K562 (cell line): ENCODE measurements at regions not wholly inside any gene's neighbourhood (a gene's known extent, or its start where the extent isn't known, plus 50 kb on each side); places are given as distances from the start of the nearest gene placed in this dataset.

Source experiments
- ATAC-seq: fragments of 200-7000 bp; cut with Tn5 transposase; 3 replicates; pipeline ENCODE4 v1.9.1; 2020; ENCODE audit warnings: moderate library complexity
- BruUV-seq: library from RNA; stranded (reverse); fragments of 400-500 nt; replicated peaks from 2 replicates; lab custom pipeline; 2021; lab: Mats Ljungman, UMichigan
- CTCF ChIA-PET: fragments of 300-600 bp; formaldehyde crosslinking; extraction: SDS; loops from one replicate; lab custom pipeline; 2021; ENCODE audit warnings: low intra/inter-chr PET ratio; lab: Yijun Ruan, JAX
- POLR2A ChIA-PET: fragments of 300-600, 350-650 bp; sonication (Branson Sonifier 250); formaldehyde crosslinking; extraction: SDS; loops from one replicate; lab custom pipeline; 2021; ENCODE audit warnings: antibody characterized with exemption, inconsistent platforms; lab: Yijun Ruan, JAX
- DNase-seq, 4 experiments: peaks; one replicate each; pipeline versions ENCODE4 v3.0.0 to v3.0.0-alpha.2; 2011 to 2018; ENCODE audit warnings: low spot score in 3 of 4, mixed read lengths in 3 of 4; ENCODE audit errors: extremely low read depth in 1 of 4
- FAIRE-seq: peaks from 2 replicates; lab custom pipeline; 2011; peaks lifted over from hg19 to GRCh38; lab: Jason Lieb, UNC
- H2AFZ ChIP-seq: 2 replicates; pipeline ENCODE4 v1.6.0; 2011; ENCODE audit warnings: low read depth, low read length, control low read depth, inconsistent platforms
- H3K27ac ChIP-seq: fragments of 200-600 bp; 3 replicates; pipeline ENCODE4 v1.8.0; 2011; ENCODE audit warnings: low read depth, mild to moderate bottlenecking, control low read depth, inconsistent platforms, low read length, moderate library complexity, mixed read lengths; ENCODE audit errors: extremely low read depth
- H3K27me3 ChIP-seq, 2 experiments: fragments of 300-600 bp in 1 of 2; 2 replicates in 1 of 2; 3 replicates in 1 of 2; pipeline versions ENCODE4 v1.6.0 to v1.8.0; 2011; ENCODE audit warnings: inconsistent platforms in 2 of 2, low read length in 2 of 2, mild to moderate bottlenecking in 1 of 2, mixed read lengths in 1 of 2, moderate library complexity in 1 of 2; ENCODE audit not compliant: control insufficient read depth in 2 of 2, insufficient read depth in 2 of 2
- H3K36me3 ChIP-seq: fragments of 300-600 bp; 3 replicates; pipeline ENCODE4 v1.8.0; 2011; ENCODE audit warnings: mild to moderate bottlenecking, low read length, inconsistent platforms; ENCODE audit not compliant: control insufficient read depth, insufficient read depth
- H3K4me1 ChIP-seq, 2 experiments: fragments of 200-600 bp in 1 of 2; replicated peaks in 1 of 2; 2 replicates in 1 of 2; 3 replicates in 1 of 2; pipeline versions ENCODE4 v1.5.1 to v1.8.0; 2011; ENCODE audit warnings: inconsistent platforms in 2 of 2, low read length in 2 of 2, mild to moderate bottlenecking in 1 of 2, mixed read lengths in 1 of 2, moderate library complexity in 1 of 2; ENCODE audit not compliant: control insufficient read depth in 2 of 2, insufficient read depth in 2 of 2
- H3K4me2 ChIP-seq: 2 replicates; pipeline ENCODE4 v1.6.1; 2011; ENCODE audit warnings: low read length, control low read depth, inconsistent platforms, mixed read lengths; ENCODE audit not compliant: insufficient read depth
- H3K4me3 ChIP-seq: fragments of 200-600 bp; sonication (generic), shearing (Covaris generic); 2 replicates; pipeline ENCODE4 v1.5.1; 2016; ENCODE audit warnings: control low read depth, inconsistent platforms
- H3K79me2 ChIP-seq: fragments of 200-600 bp; 3 replicates; pipeline ENCODE4 v1.8.0; 2011; ENCODE audit warnings: low read length, inconsistent platforms; ENCODE audit not compliant: control insufficient read depth, insufficient read depth
- H3K9ac ChIP-seq, 2 experiments: 2 replicates each; pipeline versions ENCODE4 v1.6.0 to v1.6.1; 2011; ENCODE audit warnings: low read depth in 2 of 2, low read length in 2 of 2, control low read depth in 1 of 2, inconsistent platforms in 1 of 2, mild to moderate bottlenecking in 1 of 2, mixed read lengths in 1 of 2; ENCODE audit not compliant: insufficient read depth in 1 of 2
- H3K9me1 ChIP-seq: one replicate; pipeline ENCODE4 v1.6.0; 2011; ENCODE audit warnings: inconsistent platforms, mild to moderate bottlenecking, low read length, moderate library complexity; ENCODE audit not compliant: control insufficient read depth, insufficient read depth
- H3K9me3 ChIP-seq: replicated peaks from 2 replicates; pipeline ENCODE4 v1.5.1; 2011; ENCODE audit warnings: low read depth, low read length, inconsistent platforms; ENCODE audit not compliant: control insufficient read depth, insufficient read depth
- H4K20me1 ChIP-seq: replicated peaks from 2 replicates; pipeline ENCODE4 v1.6.1; 2011; ENCODE audit warnings: low read length, inconsistent platforms, mixed read lengths; ENCODE audit not compliant: control insufficient read depth, insufficient read depth
- CTBP1 ChIP-seq: fragments of 450-650 bp; IDR thresholded peaks from 2 replicates; pipeline ENCODE4 v1.6.1; 2016; ENCODE audit warnings: borderline replicate concordance
- KAT8 ChIP-seq: fragments of 450-650 bp; IDR thresholded peaks from 2 replicates; pipeline ENCODE4 v1.6.1; 2016; ENCODE audit warnings: low read depth, mild to moderate bottlenecking
- MTF1 ChIP-seq: fragments of 250-450 bp; sonication (Bioruptor Pico); IDR thresholded peaks from 2 replicates; pipeline ENCODE4 v1.9.0; 2021; ENCODE audit warnings: moderate library complexity, mild to moderate bottlenecking, inconsistent platforms, borderline replicate concordance
- SAP30 ChIP-seq: fragments of 200-600 bp; sonication (generic); IDR thresholded peaks from 2 replicates; pipeline ENCODE4 v1.6.1; 2012; ENCODE audit warnings: borderline replicate concordance, low read depth, mild to moderate bottlenecking, moderate library complexity, low read length, control low read depth, inconsistent platforms; ENCODE audit not compliant: insufficient read depth, poor library complexity, severe bottlenecking
- ZNF444 ChIP-seq: fragments of 250-450 bp; sonication (Bioruptor Pico); IDR thresholded peaks from 2 replicates; pipeline ENCODE4 v1.4.0; 2020; ENCODE audit warnings: mild to moderate bottlenecking, moderate library complexity
- WGBS: fragments of 100-300 bp; shearing (Covaris generic); methylation state at CpG from one replicate; pipeline ENCODE4 v1.1.6; 2016; ENCODE audit warnings: low coverage, mixed read lengths; ENCODE audit not compliant: insufficient coverage; ENCODE audit errors: missing lambda C conversion rate; 5-methylcytosine and 5-hydroxymethylcytosine counted together
- in situ Hi-C: fragments of 300-500 bp; cut with MboI; formaldehyde crosslinking; loops from 4 replicates; pipeline ENCODE4 v1.15.0; 2018; ENCODE audit warnings: inconsistent platforms, mixed read lengths
- intact Hi-C: fragments of 100-400 bp; cut with micrococcal nuclease; formaldehyde crosslinking; loops from 2 replicates; pipeline ENCODE4 v1.14.2; 2022
- TF ChIP-seq, protein P1 (sequence below): sonication (generic); formaldehyde crosslinking; IDR thresholded peaks from 2 replicates; pipeline ENCODE4 v1.8.1; 2023; ENCODE audit warnings: mild to moderate bottlenecking, missing genetic modification reagents

- Histone ChIP-seq H3K27me3 (peaks cover 44 to 56% of the 10 kb centered on the region in 2 experiments), H4K20me1 (peaks cover 3% of the 10 kb centered on the region; the same call in 1 of the 2 replicates), H2AFZ (no peak overlapping the region), H3K9me3 (no peaks in the 10 kb centered on the region), H3K9me1 (no peaks in the 10 kb centered on the region), H3K36me3 (no peaks in the 10 kb centered on the region), H3K4me3 (no peak overlapping the region), H3K27ac (no peak overlapping the region), H3K79me2 (no peaks in the 10 kb centered on the region), H3K9ac (no peak overlapping the region), H3K4me2 (no peak overlapping the region), H3K4me1 (peaks cover 0 to 4% of the 10 kb centered on the region in 2 experiments; a peak in 1 of 5 replicates)
- DNase-seq = no peak
- 2% methylated on average over 10 of the region's 11 CpGs for WGBS
- ChIA-PET CTCF (no interaction called here), POLR2A (no interaction called here)
- BruUV-seq = no TSS peak
- intact Hi-C loops = no loop called here
- in situ Hi-C loops = no loop called here
- peak; percentile 65; the same call in 2 of the 3 replicates for ATAC-seq
- no peak for TF ChIP-seq MTF1 (CRISPR knock-in tag)
- TF ChIP-seq SAP30 = no peak
- TF ChIP-seq, protein P1, sequence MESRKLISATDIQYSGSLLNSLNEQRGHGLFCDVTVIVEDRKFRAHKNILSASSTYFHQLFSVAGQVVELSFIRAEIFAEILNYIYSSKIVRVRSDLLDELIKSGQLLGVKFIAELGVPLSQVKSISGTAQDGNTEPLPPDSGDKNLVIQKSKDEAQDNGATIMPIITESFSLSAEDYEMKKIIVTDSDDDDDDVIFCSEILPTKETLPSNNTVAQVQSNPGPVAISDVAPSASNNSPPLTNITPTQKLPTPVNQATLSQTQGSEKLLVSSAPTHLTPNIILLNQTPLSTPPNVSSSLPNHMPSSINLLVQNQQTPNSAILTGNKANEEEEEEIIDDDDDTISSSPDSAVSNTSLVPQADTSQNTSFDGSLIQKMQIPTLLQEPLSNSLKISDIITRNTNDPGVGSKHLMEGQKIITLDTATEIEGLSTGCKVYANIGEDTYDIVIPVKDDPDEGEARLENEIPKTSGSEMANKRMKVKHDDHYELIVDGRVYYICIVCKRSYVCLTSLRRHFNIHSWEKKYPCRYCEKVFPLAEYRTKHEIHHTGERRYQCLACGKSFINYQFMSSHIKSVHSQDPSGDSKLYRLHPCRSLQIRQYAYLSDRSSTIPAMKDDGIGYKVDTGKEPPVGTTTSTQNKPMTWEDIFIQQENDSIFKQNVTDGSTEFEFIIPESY (CRISPR knock-in tag) = no peak
- TF ChIP-seq ZNF444 (CRISPR knock-in tag) = no peak
- no peak for TF ChIP-seq KAT8
- TF ChIP-seq CTBP1 = no peak
- peak; percentile 15 for FAIRE-seq
Observed at GRCh38 chr6:167697316-167697715, 129.4 kb upstream of the AFDN start.
